BLaER1 treated with 17β-estradiol and CSF1 and Interleukin-3, amounts not matched to agents 10 nM and 100 nM (cell line): ENCODE measurements at regions not wholly inside any gene's neighbourhood (a gene's known extent, or its start where the extent isn't known, plus 50 kb on each side); places are given as distances from the start of the nearest gene placed in this dataset.
"Not testable (repeated sequence)": the region's sequence is repeated elsewhere in the genome, so short reads cannot be mapped to it uniquely, and the experiment has no call there.

Experiments
- H3K27ac ChIP-seq, 11 experiments: shearing (Covaris generic); formaldehyde crosslinking; 2 replicates each; pipeline ENCODE4 v1.8.1; 2022
- H3K27me3 ChIP-seq, 11 experiments: shearing (Covaris generic); formaldehyde crosslinking; 2 replicates each; pipeline ENCODE4 v1.8.1; 2022
- H3K36me3 ChIP-seq, 11 experiments: shearing (Covaris generic); formaldehyde crosslinking; 2 replicates each; pipeline ENCODE4 v1.8.1; 2022
- H3K4me1 ChIP-seq, 10 experiments: shearing (Covaris generic); formaldehyde crosslinking; 2 replicates each; pipeline ENCODE4 v1.8.1; 2022
- H3K4me2 ChIP-seq, 11 experiments: shearing (Covaris generic); formaldehyde crosslinking; 2 replicates each; pipeline ENCODE4 v1.8.1; 2022
- H3K4me3 ChIP-seq, 10 experiments: shearing (Covaris generic); formaldehyde crosslinking; 2 replicates each; pipeline ENCODE4 v1.8.1; 2022
- H3K9ac ChIP-seq, 11 experiments: shearing (Covaris generic); formaldehyde crosslinking; 2 replicates each; pipeline ENCODE4 v1.8.1; 2022
- H3K9me3 ChIP-seq, 11 experiments: shearing (Covaris generic); formaldehyde crosslinking; replicated peaks in 1 of 11; 2 replicates each; pipeline ENCODE4 v1.8.1; 2022
- H4K20me1 ChIP-seq, 11 experiments: shearing (Covaris generic); formaldehyde crosslinking; 2 replicates each; pipeline ENCODE4 v1.8.1; 2022
- Cebpa-rat ChIP-seq, 11 experiments: shearing (Covaris generic); IDR thresholded peaks; 2 replicates each; pipeline ENCODE4 v1.8.1; 2022

DNA sequence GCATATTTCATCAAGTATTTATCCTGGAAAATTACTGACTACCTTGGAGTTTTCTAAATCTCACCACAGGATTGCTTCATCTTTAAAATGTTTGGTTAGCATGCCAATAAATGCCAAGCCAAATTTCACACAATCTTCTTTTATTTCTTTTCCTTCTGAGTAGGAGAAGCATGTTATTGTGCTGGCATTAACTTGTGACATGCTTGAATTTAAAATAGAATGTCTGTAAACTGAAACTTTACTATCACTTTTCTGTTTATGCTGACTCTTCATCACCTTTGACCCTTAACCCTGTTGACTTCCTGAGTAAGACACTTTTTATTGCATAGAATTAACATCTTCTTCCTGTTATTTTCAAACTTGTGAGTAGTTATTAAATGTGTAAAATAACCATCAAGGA, 56.2 kb upstream of the LRRTM4 start:
- no peaks in the 10 kb centered on the region for H3K4me1 ChIP-seq
- no peaks in the 10 kb centered on the region for H3K9me3 ChIP-seq
- no peak overlapping the region for H3K4me2 ChIP-seq
- no peaks in the 10 kb centered on the region for H4K20me1 ChIP-seq
- no peak overlapping the region for H3K27ac ChIP-seq
- no peaks in the 10 kb centered on the region for H3K27me3 ChIP-seq
- H3K36me3 ChIP-seq, result no peaks in the 10 kb centered on the region
- H3K9ac ChIP-seq, result no peak overlapping the region
- TF ChIP-seq Cebpa-rat (IDR thresholded peaks at IDR 0.05), result no peak
- no peak overlapping the region for H3K4me3 ChIP-seq

DNA sequence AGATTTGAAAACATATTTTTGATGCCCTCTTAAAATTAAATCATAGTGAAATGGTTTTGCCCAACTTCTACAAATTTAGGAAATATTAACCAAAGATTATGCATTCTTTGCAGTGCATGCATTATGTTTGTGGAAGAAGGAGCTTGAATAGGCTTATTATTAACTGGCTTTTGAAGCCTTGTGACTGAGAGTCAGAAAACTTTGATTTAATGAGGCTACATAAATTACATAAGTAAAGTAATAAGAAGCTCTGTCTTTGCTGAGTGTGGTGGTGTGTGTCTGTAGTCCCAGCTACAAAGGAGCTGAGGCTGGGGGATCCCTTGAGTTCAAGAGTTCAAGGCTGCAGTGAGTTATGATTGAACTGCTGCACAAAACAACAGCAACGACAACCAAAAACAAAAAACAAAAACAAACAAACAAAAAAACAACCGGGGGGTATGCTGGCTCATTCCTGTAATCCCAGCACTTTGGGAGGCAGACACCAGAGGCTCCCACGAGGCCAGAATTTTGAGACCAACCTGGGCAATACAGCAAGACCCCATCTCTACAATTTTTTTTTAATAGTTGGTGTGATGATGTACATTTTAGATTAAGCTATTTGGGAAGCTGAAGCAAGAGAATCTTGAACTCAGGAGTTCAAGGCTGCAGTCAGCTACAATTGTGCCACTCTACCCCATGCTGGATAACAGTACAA, 57.0 kb upstream of the LRRTM4 start:
- Histone ChIP-seq H3K4me3 (no peak overlapping the region), H4K20me1 (no peaks in the 10 kb centered on the region), H3K9me3 (no peaks in the 10 kb centered on the region), H3K27ac (no peak overlapping the region), H3K4me2 (no peak overlapping the region), H3K9ac (no peak overlapping the region), H3K27me3 (no peaks in the 10 kb centered on the region), H3K4me1 (no peaks in the 10 kb centered on the region), H3K36me3 (no peaks in the 10 kb centered on the region)
- no peak for TF ChIP-seq Cebpa-rat (IDR thresholded peaks at IDR 0.05)

DNA sequence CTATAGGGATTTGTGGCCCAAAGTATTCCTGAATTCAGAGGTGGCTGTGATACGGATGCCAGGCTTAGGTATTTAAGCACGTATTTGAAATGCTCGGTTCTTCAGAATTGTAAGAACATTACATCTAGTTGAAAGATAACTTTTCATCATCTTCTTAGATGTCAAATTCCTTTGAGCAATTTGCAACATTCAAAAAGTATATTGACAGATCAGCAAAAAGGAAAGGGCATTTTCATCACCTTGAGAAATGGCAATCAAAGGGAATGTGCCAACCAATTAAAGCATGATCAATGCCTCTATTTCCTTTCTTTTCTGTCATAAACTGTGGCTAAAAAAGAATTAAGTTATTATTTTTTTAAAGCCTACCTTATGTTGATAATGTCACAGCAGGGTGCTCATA, 66.3 kb upstream of the LRRTM4 start:
- H3K4me1 ChIP-seq, result no peaks in the 10 kb centered on the region
- H3K36me3 ChIP-seq, result no peaks in the 10 kb centered on the region
- H3K9me3 ChIP-seq, result peaks cover 7 to 20% (median 14%) of the 10 kb centered on the region in 11 experiments; a peak in 19 of 22 replicates
- H3K27me3 ChIP-seq, result no peaks in the 10 kb centered on the region
- TF ChIP-seq Cebpa-rat (IDR thresholded peaks at IDR 0.05), result no peak
- no peak overlapping the region for H3K27ac ChIP-seq
- no peak overlapping the region for H3K4me2 ChIP-seq
- no peak overlapping the region for H3K9ac ChIP-seq
- H4K20me1 ChIP-seq, result no peaks in the 10 kb centered on the region
- H3K4me3 ChIP-seq, result no peak overlapping the region

DNA sequence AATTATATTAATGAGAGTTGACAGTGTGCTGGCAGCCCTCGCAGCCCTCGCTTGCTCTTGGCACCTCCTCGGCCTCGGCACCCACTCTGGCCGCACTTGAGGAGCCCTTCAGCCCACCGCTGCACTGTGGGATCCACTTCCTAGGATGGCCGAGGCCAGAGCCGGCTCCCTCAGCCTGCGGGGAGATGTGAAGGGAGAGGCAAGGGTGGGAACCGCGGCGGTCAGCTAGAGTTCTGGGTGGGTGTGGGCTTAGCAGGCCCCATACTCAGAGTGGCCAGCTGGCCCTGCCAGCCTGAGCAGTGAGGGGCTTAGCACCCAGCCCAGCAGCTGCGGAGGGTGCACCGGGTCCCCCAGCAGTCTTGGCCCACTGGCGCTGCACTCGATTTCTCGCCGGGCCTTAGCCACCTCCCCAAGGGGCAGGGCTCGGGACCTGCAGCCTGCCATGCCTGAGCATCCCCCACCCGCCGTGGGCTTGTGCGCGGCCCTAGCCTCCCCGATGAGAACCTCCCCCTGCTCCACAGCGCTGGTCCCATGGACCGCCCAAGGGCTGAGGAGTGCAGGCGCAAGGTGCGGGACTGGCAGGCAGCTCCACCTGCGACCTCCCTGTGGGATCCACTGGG, 68.2 kb upstream of the LRRTM4 start:
- H3K27me3 ChIP-seq, result no peaks in the 10 kb centered on the region
- H3K9me3 ChIP-seq, result peaks cover 7 to 20% (median 14%) of the 10 kb centered on the region in 11 experiments; a peak in 19 of 22 replicates
- H3K36me3 ChIP-seq, result no peaks in the 10 kb centered on the region
- H3K27ac ChIP-seq, result no peak overlapping the region
- no peaks in the 10 kb centered on the region for H4K20me1 ChIP-seq
- TF ChIP-seq Cebpa-rat (IDR thresholded peaks at IDR 0.05), result no peak
- no peak overlapping the region for H3K4me2 ChIP-seq
- no peak overlapping the region for H3K9ac ChIP-seq
- no peaks in the 10 kb centered on the region for H3K4me1 ChIP-seq
- H3K4me3 ChIP-seq, result no peak overlapping the region

DNA sequence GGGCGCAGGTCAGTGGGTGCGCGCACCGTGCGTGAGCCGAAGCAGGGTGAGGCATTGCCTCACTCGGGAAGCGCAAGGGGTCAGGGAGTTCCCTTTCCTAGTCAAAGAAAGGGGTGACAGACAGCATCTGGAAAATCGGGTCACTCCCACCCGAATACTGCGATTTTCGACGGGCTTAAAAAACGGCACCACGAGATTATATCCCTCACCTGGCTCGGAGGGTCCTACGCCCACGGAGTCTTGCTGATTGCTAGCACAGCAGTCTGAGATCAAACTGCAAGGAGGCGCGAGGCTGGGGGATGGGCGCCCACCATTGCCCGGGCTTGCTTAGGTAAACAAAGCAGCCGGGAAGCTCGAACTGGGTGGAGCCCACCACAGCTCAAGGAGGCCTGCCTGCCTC, 70.8 kb upstream of the LRRTM4 start:
- H3K36me3 ChIP-seq, H3K27ac ChIP-seq, H3K4me1 ChIP-seq, H3K4me3 ChIP-seq, H3K27me3 ChIP-seq, H3K4me2 ChIP-seq, H4K20me1 ChIP-seq, H3K9ac ChIP-seq: not testable (repeated sequence)
- H3K9me3 ChIP-seq, result peaks cover 7 to 20% (median 14%) of the 10 kb centered on the region in 11 experiments; a peak in 19 of 22 replicates

DNA sequence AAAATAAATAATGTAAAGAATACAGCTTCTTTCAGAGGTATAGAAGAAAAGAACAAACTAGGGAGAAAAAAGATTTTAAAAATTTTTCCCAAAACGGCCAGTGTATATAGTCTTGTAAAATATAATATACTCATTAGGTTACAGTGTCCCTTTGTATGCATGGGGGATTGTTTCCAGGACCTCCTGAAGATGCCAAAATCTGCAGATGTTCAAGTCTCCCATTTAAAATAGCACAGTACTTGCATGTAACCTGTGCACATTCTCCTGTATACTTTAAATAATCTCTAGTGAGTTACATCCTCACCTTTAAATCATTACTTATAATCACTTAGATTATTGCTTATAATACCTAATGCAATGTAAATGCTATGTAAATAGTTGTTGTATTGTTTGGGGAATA, 80.6 kb upstream of the LRRTM4 start:
- Histone ChIP-seq H3K27ac (no peak overlapping the region), H3K9me3 (no peaks in the 10 kb centered on the region), H3K4me2 (no peak overlapping the region), H4K20me1 (no peaks in the 10 kb centered on the region), H3K9ac (no peak overlapping the region), H3K4me3 (no peak overlapping the region), H3K27me3 (no peaks in the 10 kb centered on the region), H3K36me3 (no peaks in the 10 kb centered on the region), H3K4me1 (no peaks in the 10 kb centered on the region)
- TF ChIP-seq Cebpa-rat (IDR thresholded peaks at IDR 0.05), result no peak

DNA sequence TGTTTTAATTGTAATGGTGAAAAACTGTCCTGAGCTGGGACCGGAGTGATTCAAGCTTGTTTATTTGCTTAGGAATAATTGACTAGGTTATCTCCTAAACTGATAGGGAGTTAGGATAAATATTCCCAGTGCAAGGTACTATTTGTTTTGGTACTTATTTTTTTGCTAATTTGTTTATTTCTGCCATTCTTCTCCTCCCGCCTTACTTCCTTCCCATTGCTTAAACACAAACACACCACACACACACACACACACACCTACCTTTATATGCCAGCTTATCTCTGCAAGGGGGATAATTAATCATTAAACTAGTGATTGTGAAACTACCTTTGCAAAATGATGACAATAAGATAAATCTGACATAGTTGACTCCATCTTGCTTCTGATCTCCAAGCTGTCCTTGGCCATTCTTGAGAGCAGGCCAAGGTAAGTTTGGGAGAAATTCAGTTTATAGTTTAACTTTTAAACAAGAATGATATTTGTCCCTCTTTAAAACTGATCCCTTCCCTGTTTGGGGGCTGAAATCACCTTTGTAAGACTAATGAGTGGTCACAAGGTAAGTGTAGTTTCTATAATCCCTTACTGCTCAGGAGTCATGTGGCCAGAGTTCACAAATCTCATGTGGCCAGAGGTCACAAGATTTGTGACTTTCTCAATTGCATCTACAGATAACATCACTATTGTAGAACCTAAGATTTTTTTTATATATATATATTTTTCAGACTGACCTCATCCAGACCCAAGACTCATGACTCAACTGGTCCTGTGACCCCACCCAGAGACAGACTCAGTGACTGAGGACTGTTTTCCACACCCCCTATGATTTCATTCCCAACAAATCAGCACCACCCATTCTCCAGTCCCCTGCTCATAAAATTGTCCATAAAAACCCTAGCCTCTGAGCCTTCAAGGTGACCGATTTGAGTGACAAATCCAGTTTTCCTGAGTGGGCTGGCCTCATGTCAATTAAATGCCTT, 83.1 kb upstream of the LRRTM4 start:
- no peak overlapping the region for H3K27ac ChIP-seq
- no peak overlapping the region for H3K4me2 ChIP-seq
- H3K4me3 ChIP-seq, result no peak overlapping the region
- H3K27me3 ChIP-seq, result no peaks in the 10 kb centered on the region
- TF ChIP-seq Cebpa-rat (IDR thresholded peaks at IDR 0.05), result no peak
- H3K9me3 ChIP-seq, result no peaks in the 10 kb centered on the region
- no peak overlapping the region for H3K9ac ChIP-seq
- H3K36me3 ChIP-seq, result no peaks in the 10 kb centered on the region
- H4K20me1 ChIP-seq, result no peaks in the 10 kb centered on the region
- H3K4me1 ChIP-seq, result no peaks in the 10 kb centered on the region

DNA sequence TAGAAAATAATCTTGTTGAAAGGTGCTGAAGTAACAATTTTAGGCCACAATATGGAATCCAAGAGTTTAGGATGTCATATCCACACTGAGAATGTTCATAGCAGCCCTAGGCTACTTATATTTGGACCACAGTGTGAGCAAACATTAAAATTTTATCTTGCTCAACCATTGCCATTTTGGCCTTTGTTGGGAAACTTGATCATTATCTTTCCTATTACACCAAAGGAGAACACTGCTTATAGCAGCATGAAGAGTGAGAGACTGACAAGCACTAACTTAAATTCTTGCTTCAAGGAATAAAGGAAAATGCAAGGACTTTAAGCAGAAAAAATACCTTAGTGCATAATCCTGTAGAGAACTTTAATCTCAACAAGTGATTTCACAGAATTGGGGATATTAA, 86.3 kb upstream of the LRRTM4 start:
- Histone ChIP-seq H3K9me3 (no peaks in the 10 kb centered on the region; a peak in 1 of 22 replicates), H4K20me1 (no peaks in the 10 kb centered on the region)
- no peak for TF ChIP-seq Cebpa-rat (IDR thresholded peaks at IDR 0.05)

DNA sequence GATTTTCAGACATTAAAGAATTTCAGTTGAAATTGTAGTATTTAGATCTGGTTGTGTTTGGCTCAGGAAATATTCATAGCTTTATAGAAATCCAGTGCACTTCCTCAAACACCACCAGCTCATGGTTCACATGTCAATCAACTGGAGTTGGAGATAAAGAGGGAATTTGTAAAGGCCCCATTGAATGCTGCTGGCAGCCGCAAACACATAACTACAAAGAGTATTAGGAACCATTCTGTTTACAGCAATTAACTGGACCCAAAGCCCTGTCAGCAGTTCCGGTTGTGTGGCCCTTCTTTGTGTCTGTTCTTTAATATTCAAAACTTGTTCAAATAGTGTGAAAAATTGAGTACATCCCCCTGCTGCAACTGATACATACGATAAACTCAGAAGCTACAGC, 107.4 kb upstream of the LRRTM4 start:
- Histone ChIP-seq H3K27me3 (no peaks in the 10 kb centered on the region), H3K27ac (no peak overlapping the region), H3K4me3 (no peak overlapping the region), H3K9me3 (no peaks in the 10 kb centered on the region), H3K9ac (no peak overlapping the region), H3K4me2 (no peak overlapping the region), H3K4me1 (no peaks in the 10 kb centered on the region), H3K36me3 (no peaks in the 10 kb centered on the region), H4K20me1 (no peaks in the 10 kb centered on the region)
- TF ChIP-seq Cebpa-rat (IDR thresholded peaks at IDR 0.05), result no peak

More for the DNA sequence above, 86.3 kb upstream of the LRRTM4 start:
- no peaks in the 10 kb centered on the region for H3K4me1 ChIP-seq
- H3K4me3 ChIP-seq, result no peak overlapping the region
- H3K27me3 ChIP-seq, result no peaks in the 10 kb centered on the region
- H3K9ac ChIP-seq, result no peak overlapping the region
- no peak overlapping the region for H3K27ac ChIP-seq
- no peak overlapping the region for H3K4me2 ChIP-seq
- no peaks in the 10 kb centered on the region for H3K36me3 ChIP-seq
